ENCODE measurements at regions not wholly inside any gene's neighbourhood (a gene's known extent, or its start where the extent isn't known, plus 50 kb on each side); places are given as distances from the start of the nearest gene placed in this dataset.
"Not testable (repeated sequence)": the region's sequence is repeated elsewhere in the genome, so short reads cannot be mapped to it uniquely, and the experiment has no call there.

GRCh38 chr21:8997011-8997440 lies 1524.4 kb upstream of the TPTE start:
- Histone ChIP-seq H3K9me2 (no peaks in the 10 kb centered on the region), H3F3A (replicated peaks; ENCODE audit: insufficient read depth) (no peaks in the 10 kb centered on the region), H4K20me1 (ENCODE audit: insufficient read depth) (no peaks in the 10 kb centered on the region), H3K9ac (no peak overlapping the region), H3K36me3 (replicated peaks in 1 of 2; ENCODE audit: control insufficient read depth in 1 of 2, insufficient read depth in 2 of 2, low read length in 1 of 2) (no peaks in the 10 kb centered on the region), H3K4me3 (ENCODE audit: low read depth in 2 of 2, low read length in 1 of 2) (no peak overlapping the region), H3K27me3 (ENCODE audit: insufficient read depth) (peaks cover 18% of the 10 kb centered on the region; the same call in 1 of the 2 replicates), H3K27ac (ENCODE audit: low read depth in 2 of 2, low read length in 1 of 2) (no peak overlapping the region), H3K4me1 (ENCODE audit: control insufficient read depth in 1 of 2, insufficient read depth in 2 of 2, low read depth in 1 of 2, low read length in 1 of 2) (no peaks in the 10 kb centered on the region), H3K79me2 (ENCODE audit: insufficient read depth) (no peaks in the 10 kb centered on the region), H2AFZ (ENCODE audit: low read depth) (no peak overlapping the region), H3K4me2 (no peak overlapping the region), H3K9me3 (no peaks in the 10 kb centered on the region)
- 0% methylated on average over 1 of the region's 1 CpG for WGBS (ENCODE audit: low lambda C conversion rate)
- TF ChIP-seq FOXM1 (IDR thresholded peaks at IDR 0.05; ENCODE audit: low read depth) (no peak), NFIC (IDR thresholded peaks at IDR 0.05; ENCODE audit: borderline replicate concordance) (no peak), MAX (IDR thresholded peaks at IDR 0.05; ENCODE audit: low read depth) (no peak), CHD2 (IDR thresholded peaks at IDR 0.05; ENCODE audit: low read length, partially characterized antibody) (no peak), RCOR1 (IDR thresholded peaks at IDR 0.05; ENCODE audit: low read length) (no peak), ELF1 (IDR thresholded peaks at IDR 0.05) (no peak), GATA2 (CRISPR knock-in tag; IDR thresholded peaks at IDR 0.05) (no peak), TCF12 (IDR thresholded peaks at IDR 0.05) (no peak), SIN3A (IDR thresholded peaks at IDR 0.05; ENCODE audit: borderline replicate concordance, low read depth, low read length) (no peak), REST (IDR thresholded peaks at IDR 0.05; ENCODE audit: low read depth, low read length) (no peak), RAD21 (IDR thresholded peaks at IDR 0.05; ENCODE audit: low read length) (no peak), ZBTB33 (IDR thresholded peaks at IDR 0.05; ENCODE audit: borderline replicate concordance, low read depth) (no peak), JUND (IDR thresholded peaks at IDR 0.05) (no peak), FOSL2 (IDR thresholded peaks at IDR 0.05; ENCODE audit: borderline replicate concordance, low read depth) (no peak), EP300 (IDR thresholded peaks at IDR 0.05; ENCODE audit: borderline replicate concordance in 1 of 2, low read depth in 1 of 2, low read length in 1 of 2) (no peak)
- TF ChIP-seq, protein P1, sequence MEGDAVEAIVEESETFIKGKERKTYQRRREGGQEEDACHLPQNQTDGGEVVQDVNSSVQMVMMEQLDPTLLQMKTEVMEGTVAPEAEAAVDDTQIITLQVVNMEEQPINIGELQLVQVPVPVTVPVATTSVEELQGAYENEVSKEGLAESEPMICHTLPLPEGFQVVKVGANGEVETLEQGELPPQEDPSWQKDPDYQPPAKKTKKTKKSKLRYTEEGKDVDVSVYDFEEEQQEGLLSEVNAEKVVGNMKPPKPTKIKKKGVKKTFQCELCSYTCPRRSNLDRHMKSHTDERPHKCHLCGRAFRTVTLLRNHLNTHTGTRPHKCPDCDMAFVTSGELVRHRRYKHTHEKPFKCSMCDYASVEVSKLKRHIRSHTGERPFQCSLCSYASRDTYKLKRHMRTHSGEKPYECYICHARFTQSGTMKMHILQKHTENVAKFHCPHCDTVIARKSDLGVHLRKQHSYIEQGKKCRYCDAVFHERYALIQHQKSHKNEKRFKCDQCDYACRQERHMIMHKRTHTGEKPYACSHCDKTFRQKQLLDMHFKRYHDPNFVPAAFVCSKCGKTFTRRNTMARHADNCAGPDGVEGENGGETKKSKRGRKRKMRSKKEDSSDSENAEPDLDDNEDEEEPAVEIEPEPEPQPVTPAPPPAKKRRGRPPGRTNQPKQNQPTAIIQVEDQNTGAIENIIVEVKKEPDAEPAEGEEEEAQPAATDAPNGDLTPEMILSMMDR (IDR thresholded peaks at IDR 0.05): no peak
- TF ChIP-seq, protein P2, sequence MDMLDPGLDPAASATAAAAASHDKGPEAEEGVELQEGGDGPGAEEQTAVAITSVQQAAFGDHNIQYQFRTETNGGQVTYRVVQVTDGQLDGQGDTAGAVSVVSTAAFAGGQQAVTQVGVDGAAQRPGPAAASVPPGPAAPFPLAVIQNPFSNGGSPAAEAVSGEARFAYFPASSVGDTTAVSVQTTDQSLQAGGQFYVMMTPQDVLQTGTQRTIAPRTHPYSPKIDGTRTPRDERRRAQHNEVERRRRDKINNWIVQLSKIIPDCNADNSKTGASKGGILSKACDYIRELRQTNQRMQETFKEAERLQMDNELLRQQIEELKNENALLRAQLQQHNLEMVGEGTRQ (IDR thresholded peaks at IDR 0.05; ENCODE audit: borderline replicate concordance, low read depth, low read length): no peak
- ChIA-PET CTCF (no interaction called here), POLR2A (no interaction called here)
- DNase-seq: no peak

DNA sequence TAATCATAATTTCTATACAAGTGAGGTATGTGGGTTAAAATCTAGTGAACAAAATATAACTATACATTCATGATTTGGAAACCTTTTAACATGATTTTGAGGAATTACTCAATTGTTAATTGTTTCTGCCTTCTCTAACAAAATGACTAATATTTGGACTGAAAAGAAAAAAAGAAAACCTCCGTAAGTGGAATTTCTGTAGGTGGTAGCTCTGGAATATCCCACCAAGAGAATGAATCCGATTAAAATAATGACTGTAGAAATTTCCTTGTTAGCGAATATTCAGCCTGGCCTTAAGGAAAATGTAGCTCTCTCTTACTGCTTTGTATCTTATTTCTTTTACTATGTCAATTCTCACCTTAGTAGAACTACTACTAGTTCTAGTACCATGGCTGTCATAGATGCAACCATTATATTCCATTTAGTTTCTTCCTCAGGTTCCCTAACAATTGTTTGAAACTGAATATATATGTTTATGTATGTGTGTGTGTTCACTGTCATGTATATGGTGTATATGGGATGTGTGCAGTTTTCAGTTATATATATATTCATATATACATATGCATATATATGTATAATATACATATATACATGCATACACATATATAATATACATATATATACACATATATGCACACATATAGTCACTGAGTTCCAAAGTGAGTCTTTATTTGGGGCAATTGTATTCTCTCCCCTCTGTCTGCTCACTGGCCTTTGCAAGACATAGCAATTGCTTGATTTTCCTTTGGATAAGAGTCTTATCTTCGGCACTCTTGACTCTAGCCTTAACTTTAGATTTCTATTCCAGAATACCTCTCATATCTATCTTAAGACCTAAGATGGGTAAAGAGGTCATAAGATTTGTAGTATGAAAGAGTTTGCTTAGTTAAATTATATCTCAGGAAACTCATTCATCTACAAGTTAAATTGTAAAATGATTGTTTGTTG lies 1523.7 kb upstream of the TPTE start:
- H3K27me3 ChIP-seq (ENCODE audit: insufficient read depth): peaks cover 11% of the 10 kb centered on the region; the same call in 1 of the 2 replicates
- H3K9me3 ChIP-seq; H3K27ac ChIP-seq (ENCODE audit: low read depth in 2 of 2, low read length in 1 of 2); H2AFZ ChIP-seq (ENCODE audit: low read depth); H3K4me2 ChIP-seq; DNase-seq; H3K4me3 ChIP-seq (ENCODE audit: low read depth in 2 of 2, low read length in 1 of 2); H3K4me1 ChIP-seq (ENCODE audit: control insufficient read depth in 1 of 2, insufficient read depth in 2 of 2, low read depth in 1 of 2, low read length in 1 of 2); CTCF ChIA-PET; H3K36me3 ChIP-seq (replicated peaks in 1 of 2; ENCODE audit: control insufficient read depth in 1 of 2, insufficient read depth in 2 of 2, low read length in 1 of 2); H3K9me2 ChIP-seq; H3F3A ChIP-seq (replicated peaks; ENCODE audit: insufficient read depth); POLR2A ChIA-PET; H3K9ac ChIP-seq; H3K79me2 ChIP-seq (ENCODE audit: insufficient read depth); H4K20me1 ChIP-seq (ENCODE audit: insufficient read depth): not testable (repeated sequence)
- WGBS (ENCODE audit: low lambda C conversion rate): under 1% methylated on average over 4 of the region's 4 CpGs

Measured in SK-N-SH (cell line).